Kidney (tissue), 13 donors: ENCODE measurements at regions not wholly inside any gene's neighbourhood (a gene's known extent, or its start where the extent isn't known, plus 50 kb on each side); places are given as distances from the start of the nearest gene placed in this dataset.
"Not testable (repeated sequence)": the region's sequence is repeated elsewhere in the genome, so short reads cannot be mapped to it uniquely, and the experiment has no call there.

Source experiments
- DNase-seq, 5 donors: peaks; one replicate each; pipeline ENCODE4 v3.0.0-alpha.2; 2013 to 2020
- FAIRE-seq: peaks from 2 replicates; lab custom pipeline; 2012; peaks lifted over from hg19 to GRCh38; lab: Jason Lieb, UNC
- H3K27ac ChIP-seq, 2 donors: one replicate each; pipeline ENCODE4 v1.7.0; 2013; ENCODE audit warnings: low read depth in 2 of 2, low read length in 2 of 2, inconsistent platforms in 1 of 2
- H3K27me3 ChIP-seq: one replicate; pipeline ENCODE4 v1.7.1; 2013; ENCODE audit warnings: low read length, inconsistent platforms; ENCODE audit not compliant: control insufficient read depth, insufficient read depth
- H3K36me3 ChIP-seq, 3 donors: one replicate each; pipeline versions ENCODE4 v1.7.0 to v1.7.1; 2013; ENCODE audit warnings: low read length in 3 of 3, control low read depth in 1 of 3, inconsistent platforms in 1 of 3; ENCODE audit not compliant: insufficient read depth in 3 of 3, control insufficient read depth in 2 of 3
- H3K4me1 ChIP-seq, 3 donors: one replicate each; pipeline versions ENCODE4 v1.7.0 to v1.7.1; 2013; ENCODE audit warnings: low read length in 3 of 3, inconsistent platforms in 1 of 3, low read depth in 1 of 3; ENCODE audit not compliant: control insufficient read depth in 2 of 3, insufficient read depth in 2 of 3
- H3K4me3 ChIP-seq, 3 donors: one replicate each; pipeline versions ENCODE4 v1.7.0 to v1.8.1; 2013; ENCODE audit warnings: low read length in 3 of 3, control low read depth in 1 of 3, inconsistent platforms in 1 of 3
- H3K9ac ChIP-seq, 3 donors: one replicate each; pipeline versions ENCODE4 v1.7.0 to v1.7.1; 2013; ENCODE audit warnings: low read length in 3 of 3, control low read depth in 1 of 3, inconsistent platforms in 1 of 3
- H3K9me3 ChIP-seq, 3 donors: one replicate each; pipeline versions ENCODE4 v1.7.0 to v1.7.1; 2013; ENCODE audit warnings: low read length in 3 of 3, control low read depth in 1 of 3, inconsistent platforms in 1 of 3; ENCODE audit not compliant: control insufficient read depth in 2 of 3, insufficient read depth in 1 of 3
- CTCF ChIP-seq: IDR thresholded peaks from 3 replicates; pipeline ENCODE4 v1.5.1; 2012; ENCODE audit warnings: mild to moderate bottlenecking, moderate library complexity, borderline replicate concordance; ENCODE audit not compliant: insufficient read depth; ENCODE audit errors: extremely low read depth
- intact Hi-C: fragments of 100-400 bp; cut with DNase I; formaldehyde crosslinking; loops from one replicate; pipeline ENCODE4 v1.11.1; 2022
- donor health status: control.
- donor health status: control.
- donor health status: control.
- donor health status: control.
- donor health status: control.
- donor health status: DM: yes; HTN: yes; CAD: no.
- donor health status: Normal renal cell carcinoma (clear cell type).

- Histone ChIP-seq H3K4me3 (no peak overlapping the region), H3K27ac (no peak overlapping the region), H3K36me3 (no peaks in the 10 kb centered on the region), H3K4me1 (no peaks in the 10 kb centered on the region), H3K27me3 (no peaks in the 10 kb centered on the region), H3K9ac (no peak overlapping the region), H3K9me3 (no peaks in the 10 kb centered on the region)
- no peak for TF ChIP-seq CTCF
- DNase-seq (no peak), FAIRE-seq (no peak)
- intact Hi-C loops = no loop called here
Measured at GRCh38 chr4:137408527-137409177, 123.6 kb downstream of the PCDH18 start.

GRCh38 chr4:137405833-137406232 lies 126.5 kb downstream of the PCDH18 start:
- not testable (repeated sequence) for H3K9ac ChIP-seq, FAIRE-seq

GRCh38 chr4:137394018-137394417 lies 138.3 kb downstream of the PCDH18 start:
- no peak overlapping the region for H3K27ac ChIP-seq
- H3K9me3 ChIP-seq = no peaks in the 10 kb centered on the region
- no peaks in the 10 kb centered on the region for H3K36me3 ChIP-seq
- intact Hi-C loops = no loop called here
- H3K9ac ChIP-seq = no peak overlapping the region
- no peaks in the 10 kb centered on the region for H3K4me1 ChIP-seq
- no peak for TF ChIP-seq CTCF
- no peaks in the 10 kb centered on the region for H3K27me3 ChIP-seq
- DNase-seq (peak in 2 of 5 donors; percentile 19 to 65), FAIRE-seq (no peak)
- no peak overlapping the region for H3K4me3 ChIP-seq

More at GRCh38 chr4:137405833-137406232, 126.5 kb downstream of the PCDH18 start:
- DNase-seq, H3K27ac ChIP-seq, intact Hi-C loops, H3K36me3 ChIP-seq, H3K9me3 ChIP-seq, H3K4me1 ChIP-seq, H3K4me3 ChIP-seq, H3K27me3 ChIP-seq: not testable (repeated sequence)

- TF ChIP-seq CTCF = no peak
- H3K36me3 ChIP-seq = no peaks in the 10 kb centered on the region
- no peak overlapping the region for H3K27ac ChIP-seq
- intact Hi-C loops = no loop called here
- H3K4me1 ChIP-seq = no peaks in the 10 kb centered on the region
- no peak overlapping the region for H3K4me3 ChIP-seq
- H3K9me3 ChIP-seq = no peaks in the 10 kb centered on the region
- H3K9ac ChIP-seq = no peak overlapping the region
- no peaks in the 10 kb centered on the region for H3K27me3 ChIP-seq
- DNase-seq (peak in 3 of 5 donors; percentile 58 to 90 (median 73)), FAIRE-seq (no peak)
Measured at GRCh38 chr4:137393044-137393443, 139.2 kb downstream of the PCDH18 start.
